ENCODE measurements at regions not wholly inside any gene's neighbourhood (a gene's known extent, or its start where the extent isn't known, plus 50 kb on each side); places are given as distances from the start of the nearest gene placed in this dataset.

DNA sequence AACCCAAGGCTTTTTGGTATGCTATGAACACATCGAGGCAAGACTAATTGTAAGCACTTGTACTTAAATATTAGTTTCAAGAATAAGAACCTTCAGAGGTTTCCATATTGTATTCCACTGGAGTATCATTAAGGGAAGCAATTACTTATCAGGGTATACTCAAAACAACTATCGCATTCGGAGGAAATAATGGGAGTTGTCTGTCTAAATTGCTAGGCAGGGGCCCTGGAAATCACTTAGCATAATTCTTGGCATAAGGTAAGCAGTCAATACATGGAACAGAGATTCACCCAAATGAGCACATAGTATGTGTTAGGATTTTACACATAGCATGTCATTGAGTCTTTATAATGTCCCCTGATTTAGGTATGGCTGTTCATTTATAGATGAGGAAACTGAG, 249.4 kb downstream of the DHX15 start:
- Histone ChIP-seq H3K4me3 (ENCODE audit: low read depth, low read length) (no peak overlapping the region), H3K36me3 (no peaks in the 10 kb centered on the region), H3K4me1 (no peaks in the 10 kb centered on the region), H3K27me3 (no peaks in the 10 kb centered on the region), H3K9me3 (no peaks in the 10 kb centered on the region; the same call in 1 of the 2 replicates)
- no peak for DNase-seq
- TF ChIP-seq, protein P1, sequence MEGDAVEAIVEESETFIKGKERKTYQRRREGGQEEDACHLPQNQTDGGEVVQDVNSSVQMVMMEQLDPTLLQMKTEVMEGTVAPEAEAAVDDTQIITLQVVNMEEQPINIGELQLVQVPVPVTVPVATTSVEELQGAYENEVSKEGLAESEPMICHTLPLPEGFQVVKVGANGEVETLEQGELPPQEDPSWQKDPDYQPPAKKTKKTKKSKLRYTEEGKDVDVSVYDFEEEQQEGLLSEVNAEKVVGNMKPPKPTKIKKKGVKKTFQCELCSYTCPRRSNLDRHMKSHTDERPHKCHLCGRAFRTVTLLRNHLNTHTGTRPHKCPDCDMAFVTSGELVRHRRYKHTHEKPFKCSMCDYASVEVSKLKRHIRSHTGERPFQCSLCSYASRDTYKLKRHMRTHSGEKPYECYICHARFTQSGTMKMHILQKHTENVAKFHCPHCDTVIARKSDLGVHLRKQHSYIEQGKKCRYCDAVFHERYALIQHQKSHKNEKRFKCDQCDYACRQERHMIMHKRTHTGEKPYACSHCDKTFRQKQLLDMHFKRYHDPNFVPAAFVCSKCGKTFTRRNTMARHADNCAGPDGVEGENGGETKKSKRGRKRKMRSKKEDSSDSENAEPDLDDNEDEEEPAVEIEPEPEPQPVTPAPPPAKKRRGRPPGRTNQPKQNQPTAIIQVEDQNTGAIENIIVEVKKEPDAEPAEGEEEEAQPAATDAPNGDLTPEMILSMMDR (IDR thresholded peaks at IDR 0.05; ENCODE audit: low read depth, low read length) = no peak

DNA sequence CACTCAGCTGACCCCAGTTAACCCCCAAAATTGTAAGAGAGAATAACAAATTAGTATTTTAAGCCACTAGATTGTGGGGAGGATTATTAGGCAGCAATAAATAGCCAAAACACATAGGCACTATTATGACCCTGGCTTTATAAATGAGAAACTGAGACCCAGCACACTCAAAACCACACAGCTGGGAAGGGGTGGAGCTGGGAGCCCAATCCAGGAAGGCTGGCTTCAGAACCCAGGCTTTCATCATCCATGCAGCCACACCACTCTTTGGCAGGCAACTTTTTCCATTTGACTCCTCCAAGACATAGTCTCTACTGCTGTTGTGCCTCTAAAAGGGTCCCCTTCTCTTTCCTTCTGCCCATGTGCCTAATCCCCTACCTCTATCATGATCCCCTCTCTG, 253.8 kb downstream of the DHX15 start:
- TF ChIP-seq, protein P1 (IDR thresholded peaks at IDR 0.05; ENCODE audit: low read depth, low read length) = no peak
- Histone ChIP-seq H3K4me3 (ENCODE audit: low read depth, low read length) (no peak overlapping the region), H3K4me1 (no peaks in the 10 kb centered on the region), H3K9me3 (no peaks in the 10 kb centered on the region), H3K36me3 (no peaks in the 10 kb centered on the region), H3K27me3 (no peaks in the 10 kb centered on the region)
- no peak for DNase-seq

DNA sequence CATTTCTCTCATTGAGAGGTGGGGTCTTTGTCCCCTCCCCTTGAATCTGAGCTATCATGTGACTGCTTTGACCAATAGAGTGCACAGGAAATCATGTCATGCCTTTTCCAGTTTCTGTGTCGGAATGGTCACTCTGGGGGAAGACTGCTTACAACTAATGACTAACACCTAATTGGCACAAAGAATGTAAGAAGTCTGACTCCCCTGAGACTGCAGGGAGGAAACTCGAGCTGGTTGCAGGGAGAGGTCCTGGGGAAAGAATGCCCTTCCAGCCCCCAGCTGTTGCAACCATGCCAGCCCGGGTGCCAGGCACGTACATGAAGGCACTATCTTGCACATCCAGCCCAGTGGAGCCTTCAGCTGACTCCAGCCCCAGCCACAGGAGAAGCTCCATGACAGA, 254.2 kb downstream of the DHX15 start:
- Histone ChIP-seq H3K4me3 (ENCODE audit: low read depth, low read length) (no peak overlapping the region), H3K36me3 (no peaks in the 10 kb centered on the region), H3K27me3 (no peaks in the 10 kb centered on the region), H3K4me1 (no peaks in the 10 kb centered on the region), H3K9me3 (no peaks in the 10 kb centered on the region)
- DNase-seq = no peak
- TF ChIP-seq, protein P1 (IDR thresholded peaks at IDR 0.05; ENCODE audit: low read depth, low read length) = no peak

DNA sequence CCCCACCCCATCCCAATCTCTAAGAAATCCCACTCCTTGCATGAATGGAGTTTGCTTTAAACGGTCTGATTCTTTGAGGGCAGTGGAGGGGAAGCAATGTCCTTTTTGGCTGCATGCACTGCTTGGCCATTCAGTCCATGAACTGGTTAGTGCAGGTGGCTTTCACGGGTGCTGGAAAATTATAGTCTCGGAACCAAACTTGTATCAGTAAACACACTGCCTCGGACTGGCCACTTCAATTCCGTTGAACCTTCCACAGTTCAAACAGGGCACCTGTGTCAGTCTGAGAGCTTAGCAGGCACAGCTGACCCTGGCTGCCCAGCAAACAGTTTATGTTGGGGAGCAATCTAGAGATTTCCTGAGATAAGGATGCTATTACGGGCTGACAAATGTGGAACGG, 255.6 kb downstream of the DHX15 start:
- no peak for DNase-seq
- Histone ChIP-seq H3K36me3 (no peaks in the 10 kb centered on the region), H3K27me3 (no peaks in the 10 kb centered on the region), H3K9me3 (no peaks in the 10 kb centered on the region), H3K4me3 (ENCODE audit: low read depth, low read length) (no peak overlapping the region), H3K4me1 (no peaks in the 10 kb centered on the region)
- TF ChIP-seq, protein P1 (IDR thresholded peaks at IDR 0.05; ENCODE audit: low read depth, low read length) = no peak

DNA sequence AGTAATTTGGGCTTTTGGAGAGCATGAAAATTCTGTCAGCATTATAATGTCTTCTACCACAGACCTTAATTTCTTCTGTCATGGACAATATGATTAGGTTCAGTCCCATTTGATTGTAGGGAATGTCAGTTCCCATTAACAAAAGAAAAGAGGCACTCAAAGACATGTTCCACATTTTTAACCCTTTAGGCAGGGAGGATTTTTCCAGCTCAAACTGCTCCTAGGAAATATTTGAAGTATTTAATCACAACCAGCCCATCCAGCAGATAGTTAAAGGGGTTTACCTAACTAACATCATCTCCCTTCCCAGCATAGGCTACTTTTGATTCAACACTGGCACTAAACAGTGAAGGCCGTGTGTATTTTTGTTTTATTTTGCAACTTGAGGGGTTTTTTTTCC, 256.0 kb downstream of the DHX15 start:
- Histone ChIP-seq H3K27me3 (no peaks in the 10 kb centered on the region), H3K9me3 (no peaks in the 10 kb centered on the region), H3K36me3 (no peaks in the 10 kb centered on the region), H3K4me1 (no peaks in the 10 kb centered on the region), H3K4me3 (ENCODE audit: low read depth, low read length) (no peak overlapping the region)
- DNase-seq = no peak
- TF ChIP-seq, protein P1 (IDR thresholded peaks at IDR 0.05; ENCODE audit: low read depth, low read length) = no peak

DNA sequence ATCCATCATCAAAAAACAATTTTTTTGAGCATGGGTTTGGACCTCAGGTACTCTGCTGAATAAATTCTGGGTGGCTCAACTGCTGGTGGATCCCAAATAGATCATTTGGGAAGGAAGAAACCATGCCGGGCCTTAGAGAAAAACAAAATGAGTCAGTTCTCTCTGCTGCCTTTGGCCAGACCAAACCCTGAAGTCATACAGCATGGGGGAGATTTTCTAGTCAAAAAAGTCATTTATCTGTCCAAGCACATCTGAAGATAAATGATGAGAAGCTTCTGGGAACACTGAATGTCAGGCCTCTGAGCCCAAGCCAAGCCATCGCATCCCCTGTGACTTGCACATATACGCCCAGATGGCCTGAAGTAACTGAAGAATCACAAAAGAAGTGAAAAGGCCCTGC, 261.4 kb downstream of the DHX15 start:
- DNase-seq = no peak
- no peak overlapping the region for H3K4me3 ChIP-seq (ENCODE audit: low read depth, low read length)

More for the DNA sequence above, 261.4 kb downstream of the DHX15 start:
- no peaks in the 10 kb centered on the region for H3K36me3 ChIP-seq
- H3K4me1 ChIP-seq = no peaks in the 10 kb centered on the region
- TF ChIP-seq, protein P1 (IDR thresholded peaks at IDR 0.05; ENCODE audit: low read depth, low read length) = no peak
- H3K9me3 ChIP-seq = no peaks in the 10 kb centered on the region
- H3K27me3 ChIP-seq = peaks cover 2% of the 10 kb centered on the region; the same call in 1 of the 2 replicates

Measured in BE2C (cell line).